ENCODE measurements at regions not wholly inside any gene's neighbourhood (a gene's known extent, or its start where the extent isn't known, plus 50 kb on each side); places are given as distances from the start of the nearest gene placed in this dataset.

GRCh38 chr16:35296962-35297653 is 1837.7 kb downstream of the TP53TG3F start:
- no peaks in the 10 kb centered on the region for H4K20me1 ChIP-seq (ENCODE audit: low read length)
- H3K4me2 ChIP-seq (ENCODE audit: low read length), result no peak overlapping the region
- ChIA-PET POLR2A (ENCODE audit: unreplicated experiment) (no interaction called here), CTCF (no interaction called here)
- H3K79me2 ChIP-seq (ENCODE audit: low read length), result no peaks in the 10 kb centered on the region
- no peak overlapping the region for H3K4me3 ChIP-seq (ENCODE audit: low read length)
- no peaks in the 10 kb centered on the region for H3K9me2 ChIP-seq (replicated peaks; ENCODE audit: low read length)
- H3F3A ChIP-seq (ENCODE audit: low read length, unreplicated experiment), result no peaks in the 10 kb centered on the region
- TF ChIP-seq, protein P1, sequence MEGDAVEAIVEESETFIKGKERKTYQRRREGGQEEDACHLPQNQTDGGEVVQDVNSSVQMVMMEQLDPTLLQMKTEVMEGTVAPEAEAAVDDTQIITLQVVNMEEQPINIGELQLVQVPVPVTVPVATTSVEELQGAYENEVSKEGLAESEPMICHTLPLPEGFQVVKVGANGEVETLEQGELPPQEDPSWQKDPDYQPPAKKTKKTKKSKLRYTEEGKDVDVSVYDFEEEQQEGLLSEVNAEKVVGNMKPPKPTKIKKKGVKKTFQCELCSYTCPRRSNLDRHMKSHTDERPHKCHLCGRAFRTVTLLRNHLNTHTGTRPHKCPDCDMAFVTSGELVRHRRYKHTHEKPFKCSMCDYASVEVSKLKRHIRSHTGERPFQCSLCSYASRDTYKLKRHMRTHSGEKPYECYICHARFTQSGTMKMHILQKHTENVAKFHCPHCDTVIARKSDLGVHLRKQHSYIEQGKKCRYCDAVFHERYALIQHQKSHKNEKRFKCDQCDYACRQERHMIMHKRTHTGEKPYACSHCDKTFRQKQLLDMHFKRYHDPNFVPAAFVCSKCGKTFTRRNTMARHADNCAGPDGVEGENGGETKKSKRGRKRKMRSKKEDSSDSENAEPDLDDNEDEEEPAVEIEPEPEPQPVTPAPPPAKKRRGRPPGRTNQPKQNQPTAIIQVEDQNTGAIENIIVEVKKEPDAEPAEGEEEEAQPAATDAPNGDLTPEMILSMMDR (conservative IDR thresholded peaks at IDR 0.05; ENCODE audit: low read depth, low read length), result no peak
- TF ChIP-seq EZH2phosphoT487 (IDR thresholded peaks at IDR 0.05; ENCODE audit: borderline replicate concordance, low read length) (no peak), EZH2 (IDR thresholded peaks at IDR 0.05; ENCODE audit: low read length, unreplicated experiment) (no peak)
- no peak for DNase-seq
- intact Hi-C loops (cut with micrococcal nuclease), result no loop called here
- H3K9ac ChIP-seq (ENCODE audit: low read length), result no peak overlapping the region
- H3K36me3 ChIP-seq (ENCODE audit: low read depth, low read length), result no peaks in the 10 kb centered on the region
- H3K9me3 ChIP-seq (ENCODE audit: low read length), result no peaks in the 10 kb centered on the region
- H3K27ac ChIP-seq (ENCODE audit: low read length), result no peak overlapping the region
- BruUV-seq (replicated peaks), result no TSS peak
- H2AFZ ChIP-seq (ENCODE audit: low read length), result no peak overlapping the region
- H3K4me1 ChIP-seq (ENCODE audit: insufficient read depth, low read length), result no peaks in the 10 kb centered on the region
- no peaks in the 10 kb centered on the region for H3K27me3 ChIP-seq (ENCODE audit: low read length)
- ATAC-seq, result no peak

DNA sequence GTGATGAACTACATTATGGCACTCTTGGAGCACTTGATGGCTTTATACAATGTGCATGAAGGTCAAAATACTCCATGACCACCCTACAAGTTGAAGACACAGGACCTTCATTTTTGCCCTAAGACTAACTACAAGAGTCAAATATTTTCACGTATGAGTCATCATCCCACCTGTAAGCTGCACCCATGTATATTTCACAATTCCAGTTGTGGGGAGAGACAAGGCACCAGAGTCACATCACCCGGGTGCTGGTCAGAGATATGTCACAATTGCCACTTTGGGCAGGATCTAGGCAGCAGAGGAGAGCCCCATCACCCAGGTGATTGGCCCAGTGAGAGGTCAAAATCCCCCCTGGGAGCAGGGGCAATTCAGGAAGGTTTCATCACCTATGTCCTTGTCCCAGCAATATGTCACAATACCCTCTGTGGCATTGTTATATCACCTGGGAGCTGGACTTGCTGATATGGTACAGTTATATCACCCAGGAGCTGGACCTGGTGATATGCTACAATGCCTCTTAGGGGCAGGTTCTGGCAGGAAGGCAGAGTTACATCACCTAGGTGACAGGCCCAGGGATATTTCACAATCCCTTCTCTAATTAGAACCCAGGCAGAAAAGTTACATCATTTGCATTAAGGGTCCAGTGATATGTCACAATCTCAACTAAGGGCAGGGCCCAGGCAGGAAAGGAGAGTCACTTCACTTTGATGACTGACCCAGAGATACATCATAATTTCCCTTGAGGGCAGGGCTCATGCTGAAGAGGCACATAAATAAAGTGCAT is 1839.2 kb downstream of the TP53TG3F start:
- H3K9me2 ChIP-seq (replicated peaks; ENCODE audit: low read length), result no peaks in the 10 kb centered on the region
- CTCF ChIA-PET, result no interaction called here
- H3K79me2 ChIP-seq (ENCODE audit: low read length), result no peaks in the 10 kb centered on the region
- intact Hi-C loops (cut with micrococcal nuclease), result no loop called here
- no peaks in the 10 kb centered on the region for H3K36me3 ChIP-seq (ENCODE audit: low read depth, low read length)
- no peak for DNase-seq
- H4K20me1 ChIP-seq (ENCODE audit: low read length), result no peaks in the 10 kb centered on the region
- H3K4me1 ChIP-seq (ENCODE audit: insufficient read depth, low read length), result no peaks in the 10 kb centered on the region
- H3K9me3 ChIP-seq (ENCODE audit: low read length), result no peaks in the 10 kb centered on the region
- H3K27ac ChIP-seq (ENCODE audit: low read length), result no peak overlapping the region
- no peak overlapping the region for H3K4me2 ChIP-seq (ENCODE audit: low read length)
- TF ChIP-seq, protein P1 (conservative IDR thresholded peaks at IDR 0.05; ENCODE audit: low read depth, low read length), result no peak
- no peak for TF ChIP-seq EZH2 (IDR thresholded peaks at IDR 0.05; ENCODE audit: low read length, unreplicated experiment)
- no peak for TF ChIP-seq EZH2phosphoT487 (IDR thresholded peaks at IDR 0.05; ENCODE audit: borderline replicate concordance, low read length)
- H3K27me3 ChIP-seq (ENCODE audit: low read length), result no peaks in the 10 kb centered on the region
- no peak overlapping the region for H2AFZ ChIP-seq (ENCODE audit: low read length)
- no peak overlapping the region for H3K9ac ChIP-seq (ENCODE audit: low read length)
- no peak for ATAC-seq
- POLR2A ChIA-PET (ENCODE audit: unreplicated experiment), result no interaction called here
- H3K4me3 ChIP-seq (ENCODE audit: low read length), result no peak overlapping the region
- no peaks in the 10 kb centered on the region for H3F3A ChIP-seq (ENCODE audit: low read length, unreplicated experiment)
- no TSS peak for BruUV-seq (replicated peaks)

DNA sequence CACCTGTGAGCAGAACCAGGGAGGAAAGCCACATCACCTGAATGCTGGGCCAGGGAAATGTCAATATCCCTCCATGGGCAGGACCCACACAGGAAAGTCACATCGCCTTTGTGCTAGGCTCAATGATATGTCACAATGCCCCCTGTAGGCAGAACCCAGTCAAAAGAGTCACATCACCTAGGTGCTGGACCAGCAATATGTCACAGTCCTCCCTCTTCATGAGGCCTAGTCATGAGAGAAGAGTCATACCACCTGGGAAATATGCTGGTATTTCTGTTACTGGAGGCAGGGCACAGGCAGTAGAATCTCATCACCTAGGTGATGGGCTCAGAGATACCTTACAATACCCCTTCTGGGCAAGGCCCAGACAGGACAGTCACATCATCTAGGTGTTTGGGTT is 1843.4 kb downstream of the TP53TG3F start:
- H3K9me2 ChIP-seq (replicated peaks; ENCODE audit: low read length), result no peaks in the 10 kb centered on the region
- ChIA-PET CTCF (no interaction called here), POLR2A (ENCODE audit: unreplicated experiment) (no interaction called here)
- no peaks in the 10 kb centered on the region for H3K9me3 ChIP-seq (ENCODE audit: low read length)
- H3K4me1 ChIP-seq (ENCODE audit: insufficient read depth, low read length), result no peaks in the 10 kb centered on the region
- H4K20me1 ChIP-seq (ENCODE audit: low read length), result no peaks in the 10 kb centered on the region
- H3K27me3 ChIP-seq (ENCODE audit: low read length), result no peaks in the 10 kb centered on the region
- H3K27ac ChIP-seq (ENCODE audit: low read length), result no peak overlapping the region
- H2AFZ ChIP-seq (ENCODE audit: low read length), result no peak overlapping the region
- ATAC-seq, result no peak
- H3K9ac ChIP-seq (ENCODE audit: low read length), result no peak overlapping the region
- no peaks in the 10 kb centered on the region for H3F3A ChIP-seq (ENCODE audit: low read length, unreplicated experiment)
- no peak overlapping the region for H3K4me3 ChIP-seq (ENCODE audit: low read length)
- no peaks in the 10 kb centered on the region for H3K79me2 ChIP-seq (ENCODE audit: low read length)
- TF ChIP-seq EZH2phosphoT487 (IDR thresholded peaks at IDR 0.05; ENCODE audit: borderline replicate concordance, low read length), result no peak
- TF ChIP-seq EZH2 (IDR thresholded peaks at IDR 0.05; ENCODE audit: low read length, unreplicated experiment), result no peak
- TF ChIP-seq, protein P1 (conservative IDR thresholded peaks at IDR 0.05; ENCODE audit: low read depth, low read length), result no peak
- intact Hi-C loops (cut with micrococcal nuclease), result no loop called here
- no TSS peak for BruUV-seq (replicated peaks)
- no peaks in the 10 kb centered on the region for H3K36me3 ChIP-seq (ENCODE audit: low read depth, low read length)
- H3K4me2 ChIP-seq (ENCODE audit: low read length), result no peak overlapping the region
- no peak for DNase-seq

All from PC-3 (cell line).